GM23338 (cell line): ENCODE measurements at regions not wholly inside any gene's neighbourhood (a gene's known extent, or its start where the extent isn't known, plus 50 kb on each side); places are given as distances from the start of the nearest gene placed in this dataset.

Source experiments
- ATAC-seq: fragments of 200-7000 bp; cut with Tn5 transposase; 3 replicates; pipeline ENCODE4 v1.9.1; 2020
- DNase-seq: peaks from one replicate; pipeline ENCODE4 v3.0.0-alpha.2; 2015; ENCODE audit warnings: low spot score
- H2AFZ ChIP-seq: fragments of 200-600 bp; sonication (generic); 2 replicates; pipeline ENCODE4 v1.8.0; 2016; ENCODE audit warnings: antibody characterized with exemption, mild to moderate bottlenecking, moderate library complexity
- H3F3A ChIP-seq: fragments of 200-600 bp; sonication (generic); replicated peaks from 2 replicates; pipeline ENCODE4 v1.8.0; 2017; ENCODE audit warnings: antibody characterized with exemption, mixed run types, low read depth
- H3K27ac ChIP-seq: fragments of 200-600 bp; sonication (generic); 2 replicates; pipeline ENCODE4 v1.6.1; 2016; ENCODE audit warnings: low read depth
- H3K27me3 ChIP-seq: fragments of 200-600 bp; sonication (generic); 2 replicates; pipeline ENCODE4 v1.8.0; 2016; ENCODE audit warnings: mild to moderate bottlenecking, mixed run types, moderate library complexity; ENCODE audit not compliant: insufficient read depth
- H3K36me3 ChIP-seq: fragments of 200-600 bp; sonication (generic); 2 replicates; pipeline ENCODE4 v1.8.0; 2016; ENCODE audit warnings: mild to moderate bottlenecking; ENCODE audit not compliant: insufficient read depth
- H3K4me1 ChIP-seq: fragments of 200-600 bp; sonication (generic); 2 replicates; pipeline ENCODE4 v1.8.0; 2016; ENCODE audit warnings: mild to moderate bottlenecking, moderate library complexity; ENCODE audit not compliant: insufficient read depth
- H3K4me2 ChIP-seq: fragments of 200-600 bp; sonication (generic); 2 replicates; pipeline ENCODE4 v1.7.1; 2017; ENCODE audit warnings: mixed run types
- H3K4me3 ChIP-seq: fragments of 200-600 bp; sonication (generic); 2 replicates; pipeline ENCODE4 v1.6.1; 2016; ENCODE audit warnings: mixed run types
- H3K79me2 ChIP-seq: fragments of 200-600 bp; sonication (generic); replicated peaks from 2 replicates; pipeline ENCODE4 v1.8.0; 2017; ENCODE audit warnings: mild to moderate bottlenecking; ENCODE audit not compliant: insufficient read depth
- H3K9me2 ChIP-seq: fragments of 200-600 bp; sonication (generic); 2 replicates; pipeline ENCODE4 v1.8.0; 2017; ENCODE audit not compliant: insufficient read depth
- H4K20me1 ChIP-seq: fragments of 200-600 bp; sonication (generic); replicated peaks from 2 replicates; pipeline ENCODE4 v1.8.0; 2017; ENCODE audit warnings: mild to moderate bottlenecking; ENCODE audit not compliant: insufficient read depth
- H3K27ac Mint-ChIP-seq: 2 replicates; pipeline ENCODE4 v1.8.0; 2020; ENCODE audit warnings: inconsistent platforms, mild to moderate bottlenecking, moderate library complexity, mixed read lengths
- H3K27me3 Mint-ChIP-seq: 3 replicates; pipeline ENCODE4 v1.8.0; 2022; ENCODE audit warnings: low read depth, mild to moderate bottlenecking, moderate library complexity, mixed read lengths, inconsistent platforms; ENCODE audit not compliant: insufficient read depth, poor library complexity
- H3K36me3 Mint-ChIP-seq: 3 replicates; pipeline ENCODE4 v1.8.0; 2021; ENCODE audit warnings: low read depth, mild to moderate bottlenecking, inconsistent platforms, moderate library complexity, mixed read lengths
- H3K4me1 Mint-ChIP-seq: 3 replicates; pipeline ENCODE4 v1.8.0; 2020; ENCODE audit warnings: mild to moderate bottlenecking, inconsistent platforms, mixed read lengths
- H3K4me3 Mint-ChIP-seq: 3 replicates; pipeline ENCODE4 v1.8.0; 2021; ENCODE audit warnings: moderate library complexity, mild to moderate bottlenecking, inconsistent platforms, mixed read lengths
- H3K9me3 Mint-ChIP-seq: 3 replicates; pipeline ENCODE4 v1.8.0; 2020; ENCODE audit warnings: moderate library complexity, mild to moderate bottlenecking, inconsistent platforms, mixed read lengths
- CREB1 ChIP-seq: fragments of 250-450 bp; sonication (Bioruptor Pico); IDR thresholded peaks from 2 replicates; pipeline ENCODE4 v1.5.0; 2020; ENCODE audit warnings: low read depth, mild to moderate bottlenecking, moderate library complexity
- ZNF114 ChIP-seq: fragments of 250-450 bp; sonication (Bioruptor Pico); IDR thresholded peaks from 2 replicates; pipeline ENCODE4 v1.5.0; 2020; ENCODE audit warnings: mild to moderate bottlenecking, moderate library complexity
- ZNF331 ChIP-seq: fragments of 250-450 bp; sonication (Bioruptor Pico); IDR thresholded peaks from 2 replicates; pipeline ENCODE4 v1.5.0; 2020; ENCODE audit warnings: low read depth, mild to moderate bottlenecking, moderate library complexity
- TF ChIP-seq, protein P1 (sequence below): fragments of 250-450 bp; sonication (Bioruptor Pico); IDR thresholded peaks from 2 replicates; pipeline ENCODE4 v1.5.0; 2020; ENCODE audit warnings: mild to moderate bottlenecking, moderate library complexity
- TF ChIP-seq, protein P2 (sequence below): IDR thresholded peaks from 2 replicates; pipeline ENCODE4 v1.6.1; 2016; ENCODE audit warnings: antibody characterized with exemption

DNA sequence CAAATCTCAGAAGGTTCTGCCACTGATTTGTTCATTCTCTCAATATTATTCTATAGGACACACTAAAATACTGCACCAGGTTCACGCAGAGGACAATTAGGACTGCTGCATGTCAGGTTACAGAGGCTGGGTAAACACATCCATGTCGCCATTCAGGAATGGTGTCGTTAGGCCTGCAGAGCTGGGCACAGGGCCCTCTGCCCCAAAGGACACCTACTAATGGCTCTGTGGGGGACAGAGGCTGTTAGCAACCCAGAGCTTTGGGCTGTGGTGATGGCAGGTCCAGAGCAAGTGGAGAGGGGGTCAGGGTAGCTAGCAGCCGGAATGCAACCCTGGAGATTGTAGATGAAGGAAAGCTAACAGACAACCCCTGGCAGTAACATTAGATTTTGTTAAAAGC is 115.9 kb downstream of the TTC32 start:
- Histone ChIP-seq H3F3A (no peaks in the 10 kb centered on the region), H4K20me1 (no peaks in the 10 kb centered on the region), H3K27ac (no peak overlapping the region), H3K4me1 (peaks cover 4% of the 10 kb centered on the region; the same call in 1 of the 2 replicates), H2AFZ (no peak overlapping the region), H3K27me3 (no peaks in the 10 kb centered on the region), H3K4me3 (no peak overlapping the region), H3K36me3 (no peaks in the 10 kb centered on the region), H3K9me2 (peaks cover 3% of the 10 kb centered on the region; the same call in 1 of the 2 replicates), H3K4me2 (no peak overlapping the region), H3K79me2 (no peaks in the 10 kb centered on the region)
- no peak overlapping the region for H3K27ac Mint-ChIP-seq
- no peaks in the 10 kb centered on the region for H3K36me3 Mint-ChIP-seq
- H3K9me3 Mint-ChIP-seq, result no peaks in the 10 kb centered on the region
- TF ChIP-seq ZNF114 (CRISPR knock-in tag) (no peak), CREB1 (CRISPR knock-in tag) (no peak), ZNF331 (CRISPR knock-in tag) (no peak)
- TF ChIP-seq, protein P1, sequence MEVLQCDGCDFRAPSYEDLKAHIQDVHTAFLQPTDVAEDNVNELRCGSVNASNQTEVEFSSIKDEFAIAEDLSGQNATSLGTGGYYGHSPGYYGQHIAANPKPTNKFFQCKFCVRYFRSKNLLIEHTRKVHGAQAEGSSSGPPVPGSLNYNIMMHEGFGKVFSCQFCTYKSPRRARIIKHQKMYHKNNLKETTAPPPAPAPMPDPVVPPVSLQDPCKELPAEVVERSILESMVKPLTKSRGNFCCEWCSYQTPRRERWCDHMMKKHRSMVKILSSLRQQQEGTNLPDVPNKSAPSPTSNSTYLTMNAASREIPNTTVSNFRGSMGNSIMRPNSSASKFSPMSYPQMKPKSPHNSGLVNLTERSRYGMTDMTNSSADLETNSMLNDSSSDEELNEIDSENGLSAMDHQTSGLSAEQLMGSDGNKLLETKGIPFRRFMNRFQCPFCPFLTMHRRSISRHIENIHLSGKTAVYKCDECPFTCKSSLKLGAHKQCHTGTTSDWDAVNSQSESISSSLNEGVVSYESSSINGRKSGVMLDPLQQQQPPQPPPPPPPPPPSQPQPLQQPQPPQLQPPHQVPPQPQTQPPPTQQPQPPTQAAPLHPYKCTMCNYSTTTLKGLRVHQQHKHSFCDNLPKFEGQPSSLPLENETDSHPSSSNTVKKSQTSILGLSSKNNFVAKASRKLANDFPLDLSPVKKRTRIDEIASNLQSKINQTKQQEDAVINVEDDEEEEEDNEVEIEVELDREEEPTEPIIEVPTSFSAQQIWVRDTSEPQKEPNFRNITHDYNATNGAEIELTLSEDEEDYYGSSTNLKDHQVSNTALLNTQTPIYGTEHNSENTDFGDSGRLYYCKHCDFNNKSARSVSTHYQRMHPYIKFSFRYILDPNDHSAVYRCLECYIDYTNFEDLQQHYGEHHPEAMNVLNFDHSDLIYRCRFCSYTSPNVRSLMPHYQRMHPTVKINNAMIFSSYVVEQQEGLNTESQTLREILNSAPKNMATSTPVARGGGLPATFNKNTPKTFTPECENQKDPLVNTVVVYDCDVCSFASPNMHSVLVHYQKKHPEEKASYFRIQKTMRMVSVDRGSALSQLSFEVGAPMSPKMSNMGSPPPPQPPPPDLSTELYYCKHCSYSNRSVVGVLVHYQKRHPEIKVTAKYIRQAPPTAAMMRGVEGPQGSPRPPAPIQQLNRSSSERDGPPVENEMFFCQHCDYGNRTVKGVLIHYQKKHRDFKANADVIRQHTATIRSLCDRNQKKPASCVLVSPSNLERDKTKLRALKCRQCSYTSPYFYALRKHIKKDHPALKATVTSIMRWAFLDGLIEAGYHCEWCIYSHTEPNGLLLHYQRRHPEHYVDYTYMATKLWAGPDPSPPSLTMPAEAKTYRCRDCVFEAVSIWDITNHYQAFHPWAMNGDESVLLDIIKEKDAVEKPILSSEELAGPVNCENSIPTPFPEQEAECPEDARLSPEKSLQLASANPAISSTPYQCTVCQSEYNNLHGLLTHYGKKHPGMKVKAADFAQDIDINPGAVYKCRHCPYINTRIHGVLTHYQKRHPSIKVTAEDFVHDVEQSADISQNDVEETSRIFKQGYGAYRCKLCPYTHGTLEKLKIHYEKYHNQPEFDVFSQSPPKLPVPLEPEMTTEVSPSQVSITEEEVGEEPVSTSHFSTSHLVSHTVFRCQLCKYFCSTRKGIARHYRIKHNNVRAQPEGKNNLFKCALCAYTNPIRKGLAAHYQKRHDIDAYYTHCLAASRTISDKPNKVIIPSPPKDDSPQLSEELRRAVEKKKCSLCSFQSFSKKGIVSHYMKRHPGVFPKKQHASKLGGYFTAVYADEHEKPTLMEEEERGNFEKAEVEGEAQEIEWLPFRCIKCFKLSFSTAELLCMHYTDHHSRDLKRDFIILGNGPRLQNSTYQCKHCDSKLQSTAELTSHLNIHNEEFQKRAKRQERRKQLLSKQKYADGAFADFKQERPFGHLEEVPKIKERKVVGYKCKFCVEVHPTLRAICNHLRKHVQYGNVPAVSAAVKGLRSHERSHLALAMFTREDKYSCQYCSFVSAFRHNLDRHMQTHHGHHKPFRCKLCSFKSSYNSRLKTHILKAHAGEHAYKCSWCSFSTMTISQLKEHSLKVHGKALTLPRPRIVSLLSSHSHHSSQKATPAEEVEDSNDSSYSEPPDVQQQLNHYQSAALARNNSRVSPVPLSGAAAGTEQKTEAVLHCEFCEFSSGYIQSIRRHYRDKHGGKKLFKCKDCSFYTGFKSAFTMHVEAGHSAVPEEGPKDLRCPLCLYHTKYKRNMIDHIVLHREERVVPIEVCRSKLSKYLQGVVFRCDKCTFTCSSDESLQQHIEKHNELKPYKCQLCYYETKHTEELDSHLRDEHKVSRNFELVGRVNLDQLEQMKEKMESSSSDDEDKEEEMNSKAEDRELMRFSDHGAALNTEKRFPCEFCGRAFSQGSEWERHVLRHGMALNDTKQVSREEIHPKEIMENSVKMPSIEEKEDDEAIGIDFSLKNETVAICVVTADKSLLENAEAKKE (CRISPR knock-in tag), result no peak
- peaks cover 27% of the 10 kb centered on the region for H3K4me1 Mint-ChIP-seq
- DNase-seq, result no peak
- no peak overlapping the region for H3K4me3 Mint-ChIP-seq
- no peak for ATAC-seq
- peaks cover 6% of the 10 kb centered on the region for H3K27me3 Mint-ChIP-seq

DNA sequence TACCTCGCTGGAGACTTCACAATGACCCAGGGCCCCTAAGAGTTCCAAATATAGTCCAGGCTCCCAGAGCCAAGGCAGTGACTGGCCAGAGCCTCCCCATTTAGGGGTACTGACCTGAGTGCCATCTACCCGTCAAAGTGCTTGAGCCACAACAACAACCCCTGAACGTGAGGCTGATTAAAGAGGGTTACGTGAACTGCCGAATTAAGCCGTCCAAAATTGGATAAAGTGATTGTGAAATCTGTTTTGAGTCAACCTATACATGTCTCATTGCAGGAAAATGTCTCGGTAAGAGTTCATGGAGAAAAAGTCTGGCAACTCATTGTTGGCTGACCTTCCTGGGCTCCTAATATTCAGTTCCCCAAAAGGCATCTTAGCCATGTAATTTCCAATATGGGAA is 116.3 kb downstream of the TTC32 start:
- no peak overlapping the region for H2AFZ ChIP-seq
- Mint-ChIP-seq H3K9me3 (no peaks in the 10 kb centered on the region), H3K36me3 (no peaks in the 10 kb centered on the region), H3K27ac (no peak overlapping the region), H3K27me3 (peaks cover 6% of the 10 kb centered on the region), H3K4me3 (no peak overlapping the region), H3K4me1 (peaks cover 27% of the 10 kb centered on the region)
- peaks cover 4% of the 10 kb centered on the region; the same call in 1 of the 2 replicates for H3K4me1 ChIP-seq
- TF ChIP-seq, protein P2, sequence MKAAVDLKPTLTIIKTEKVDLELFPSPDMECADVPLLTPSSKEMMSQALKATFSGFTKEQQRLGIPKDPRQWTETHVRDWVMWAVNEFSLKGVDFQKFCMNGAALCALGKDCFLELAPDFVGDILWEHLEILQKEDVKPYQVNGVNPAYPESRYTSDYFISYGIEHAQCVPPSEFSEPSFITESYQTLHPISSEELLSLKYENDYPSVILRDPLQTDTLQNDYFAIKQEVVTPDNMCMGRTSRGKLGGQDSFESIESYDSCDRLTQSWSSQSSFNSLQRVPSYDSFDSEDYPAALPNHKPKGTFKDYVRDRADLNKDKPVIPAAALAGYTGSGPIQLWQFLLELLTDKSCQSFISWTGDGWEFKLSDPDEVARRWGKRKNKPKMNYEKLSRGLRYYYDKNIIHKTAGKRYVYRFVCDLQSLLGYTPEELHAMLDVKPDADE, result no peak
- H3K9me2 ChIP-seq, result peaks cover 3% of the 10 kb centered on the region; the same call in 1 of the 2 replicates
- no peaks in the 10 kb centered on the region for H3F3A ChIP-seq
- H4K20me1 ChIP-seq, result no peaks in the 10 kb centered on the region
- ATAC-seq (no peak), DNase-seq (no peak)
- H3K36me3 ChIP-seq, result no peaks in the 10 kb centered on the region
- no peak overlapping the region for H3K4me3 ChIP-seq
- no peaks in the 10 kb centered on the region for H3K27me3 ChIP-seq
- no peak overlapping the region for H3K27ac ChIP-seq
- no peaks in the 10 kb centered on the region for H3K79me2 ChIP-seq
- H3K4me2 ChIP-seq, result no peak overlapping the region
